Omental fat pad (tissue), 3 donors: ENCODE measurements at regions not wholly inside any gene's neighbourhood (a gene's known extent, or its start where the extent isn't known, plus 50 kb on each side); places are given as distances from the start of the nearest gene placed in this dataset.

Experiments
- ATAC-seq: fragments of 150-250 bp; one replicate; pipeline ENCODE4 v1.9.1; 2016; ENCODE audit warnings: mild to moderate bottlenecking, moderate library complexity; ENCODE audit not compliant: low FRiP score
- DNase-seq: peaks from one replicate; pipeline ENCODE4 v3.0.0-alpha.2; 2019; ENCODE audit warnings: low spot score
- TF ChIP-seq, protein P1 (sequence below), 3 donors: fragments of 450-650 bp; IDR thresholded peaks; one replicate each; pipeline ENCODE4 v1.5.1; 2016 to 2017; ENCODE audit warnings: antibody characterized with exemption in 3 of 3, mild to moderate bottlenecking in 3 of 3, moderate library complexity in 2 of 3

DNA sequence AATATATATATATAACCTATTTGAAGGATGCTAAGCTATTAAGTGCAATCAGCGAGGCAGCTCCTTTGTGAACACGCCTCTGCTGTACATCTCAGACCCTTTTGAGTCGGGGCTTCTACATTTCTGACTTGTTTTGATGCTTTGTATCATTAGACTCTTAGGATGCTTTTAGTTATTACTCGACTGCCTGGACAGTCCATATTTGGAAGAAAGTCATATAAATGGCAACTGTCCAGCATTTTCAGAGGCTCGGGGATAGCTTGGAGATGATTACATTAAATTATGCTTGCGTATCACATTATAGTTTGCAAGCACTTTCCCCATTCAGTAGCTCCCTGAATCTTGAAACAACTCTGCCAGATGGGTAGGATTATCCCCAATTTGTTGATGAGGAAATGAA lies 257.9 kb downstream of the PTEN start:
- TF ChIP-seq, protein P1, sequence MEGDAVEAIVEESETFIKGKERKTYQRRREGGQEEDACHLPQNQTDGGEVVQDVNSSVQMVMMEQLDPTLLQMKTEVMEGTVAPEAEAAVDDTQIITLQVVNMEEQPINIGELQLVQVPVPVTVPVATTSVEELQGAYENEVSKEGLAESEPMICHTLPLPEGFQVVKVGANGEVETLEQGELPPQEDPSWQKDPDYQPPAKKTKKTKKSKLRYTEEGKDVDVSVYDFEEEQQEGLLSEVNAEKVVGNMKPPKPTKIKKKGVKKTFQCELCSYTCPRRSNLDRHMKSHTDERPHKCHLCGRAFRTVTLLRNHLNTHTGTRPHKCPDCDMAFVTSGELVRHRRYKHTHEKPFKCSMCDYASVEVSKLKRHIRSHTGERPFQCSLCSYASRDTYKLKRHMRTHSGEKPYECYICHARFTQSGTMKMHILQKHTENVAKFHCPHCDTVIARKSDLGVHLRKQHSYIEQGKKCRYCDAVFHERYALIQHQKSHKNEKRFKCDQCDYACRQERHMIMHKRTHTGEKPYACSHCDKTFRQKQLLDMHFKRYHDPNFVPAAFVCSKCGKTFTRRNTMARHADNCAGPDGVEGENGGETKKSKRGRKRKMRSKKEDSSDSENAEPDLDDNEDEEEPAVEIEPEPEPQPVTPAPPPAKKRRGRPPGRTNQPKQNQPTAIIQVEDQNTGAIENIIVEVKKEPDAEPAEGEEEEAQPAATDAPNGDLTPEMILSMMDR (IDR thresholded peaks at IDR 0.05) = no peak
- ATAC-seq (no peak), DNase-seq (no peak)

DNA sequence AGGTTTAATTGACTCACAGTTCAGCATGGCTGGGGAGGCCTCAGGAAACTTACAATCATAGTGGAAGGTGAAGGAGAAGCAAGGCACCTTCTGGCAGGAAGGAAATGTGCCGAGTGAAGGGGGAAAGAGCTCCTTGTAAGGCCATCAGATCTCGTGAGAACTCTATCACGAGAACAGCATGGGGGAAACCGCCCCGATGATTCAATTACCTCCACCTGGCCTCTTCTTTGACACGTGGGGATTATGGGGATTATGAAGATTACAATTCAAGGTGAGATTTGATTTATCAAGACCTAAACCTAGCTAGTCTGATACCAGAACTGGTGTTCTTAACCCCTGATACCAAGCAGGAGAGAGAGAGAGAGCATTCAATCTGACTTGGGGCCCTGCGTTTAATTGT lies 258.7 kb downstream of the PTEN start:
- ATAC-seq (no peak), DNase-seq (no peak)
- TF ChIP-seq, protein P1 (IDR thresholded peaks at IDR 0.05) = no peak

DNA sequence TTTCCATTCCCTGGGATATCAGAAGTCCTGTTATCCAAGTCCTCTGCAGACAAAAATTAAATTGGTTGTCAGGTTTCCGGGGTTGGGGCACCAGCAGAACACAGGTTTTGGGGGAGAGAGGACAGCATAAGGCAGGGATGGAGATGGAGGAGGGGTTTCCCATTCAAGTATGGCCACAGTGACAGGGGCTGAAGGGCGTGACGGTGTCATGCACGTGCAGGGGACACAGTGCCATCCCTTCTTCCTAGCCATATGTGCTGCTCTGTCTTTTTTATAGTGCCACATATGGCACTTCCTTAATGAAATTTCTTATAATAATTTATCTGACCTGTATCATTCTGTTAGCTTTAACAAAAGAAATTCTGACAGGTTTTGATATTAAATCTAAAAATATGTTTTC lies 259.2 kb downstream of the PTEN start:
- TF ChIP-seq, protein P1 (IDR thresholded peaks at IDR 0.05) = no peak
- ATAC-seq (no peak), DNase-seq (no peak)

GRCh38 chr10:88125766-88126165 lies 262.3 kb downstream of the PTEN start:
- TF ChIP-seq, protein P1 (IDR thresholded peaks at IDR 0.05) = no peak
- ATAC-seq (no peak), DNase-seq (no peak)

- TF ChIP-seq, protein P1 (IDR thresholded peaks at IDR 0.05) = no peak
- no peak for DNase-seq
- ATAC-seq = no peak
Measured at GRCh38 chr10:88126699-88127098, 263.3 kb downstream of the PTEN start.

- no peak for DNase-seq
- ATAC-seq = no peak
- TF ChIP-seq, protein P1 (IDR thresholded peaks at IDR 0.05) = no peak
Measured at GRCh38 chr10:88127269-88127668, 263.8 kb downstream of the PTEN start.

GRCh38 chr10:88127766-88128165 lies 264.3 kb downstream of the PTEN start:
- no peak for DNase-seq
- TF ChIP-seq, protein P1 (IDR thresholded peaks at IDR 0.05) = no peak

More at GRCh38 chr10:88127766-88128165, 264.3 kb downstream of the PTEN start:
- ATAC-seq = no peak
